ENCODE measurements at regions not wholly inside any gene's neighbourhood (a gene's known extent, or its start where the extent isn't known, plus 50 kb on each side); places are given as distances from the start of the nearest gene placed in this dataset.
A peak's percentile ranks its signal among the peaks of the same experiment; 100 is the strongest.

GRCh38 chr6:42512579-42512978, 51.2 kb upstream of the UBR2 start:
- Mint-ChIP-seq H3K27me3 (no peaks in the 10 kb centered on the region), H3K27ac (no peak overlapping the region), H3K36me3 (ENCODE audit: low read depth) (no peaks in the 10 kb centered on the region), H3K9me3 (ENCODE audit: low read depth) (no peaks in the 10 kb centered on the region), H3K4me3 (no peak overlapping the region), H3K4me1 (peaks cover 17% of the 10 kb centered on the region)
- intact Hi-C loops (cut with DNase I, micrococcal nuclease): no loop called here
- ChIA-PET CTCF (interaction anchor here (0.6 to 4.4 kb wide), 5 partner anchors 8 to 402 kb away, joined by 3 to 15 read pairs (median 4); no protein-coding TSS in a partner anchor), POLR2A (no interaction called here)
- ATAC-seq (no peak), DNase-seq (no peak)

GRCh38 chr6:42511803-42512422, 51.9 kb upstream of the UBR2 start:
- Mint-ChIP-seq H3K27me3 (no peaks in the 10 kb centered on the region), H3K9me3 (ENCODE audit: low read depth) (no peaks in the 10 kb centered on the region), H3K36me3 (ENCODE audit: low read depth) (no peaks in the 10 kb centered on the region), H3K4me1 (peaks cover 17% of the 10 kb centered on the region), H3K27ac (no peak overlapping the region), H3K4me3 (no peak overlapping the region)
- ChIA-PET POLR2A (no interaction called here), CTCF (interaction anchor here (0.6 to 4.4 kb wide), 4 partner anchors 9 to 69 kb away, joined by 3 to 15 read pairs (median 4); no protein-coding TSS in a partner anchor)
- ATAC-seq (no peak), DNase-seq (no peak)
- intact Hi-C loops (cut with DNase I, micrococcal nuclease): no loop called here

- no peak for ATAC-seq
- H3K27ac Mint-ChIP-seq: no peak overlapping the region
- H3K36me3 Mint-ChIP-seq (ENCODE audit: low read depth): no peaks in the 10 kb centered on the region
- no peaks in the 10 kb centered on the region for H3K9me3 Mint-ChIP-seq (ENCODE audit: low read depth)
- H3K27me3 Mint-ChIP-seq: no peaks in the 10 kb centered on the region
- ChIA-PET CTCF (interaction anchor here (0.7 to 4.4 kb wide), 3 partner anchors 21 to 151 kb away, joined by 3 to 15 read pairs (median 5); no protein-coding TSS in a partner anchor), POLR2A (no interaction called here)
- no peak overlapping the region for H3K4me3 Mint-ChIP-seq
- H3K4me1 Mint-ChIP-seq: peaks cover 17% of the 10 kb centered on the region
- intact Hi-C loops (cut with DNase I, micrococcal nuclease): no loop called here
- DNase-seq: no peak
These were observed 53.0 kb upstream of the UBR2 start for GRCh38 chr6:42510795-42511194.

GRCh38 chr6:42509765-42510164, 54.1 kb upstream of the UBR2 start:
- DNase-seq (peak; percentile 27), ATAC-seq (peak; percentile 92)
- H3K4me1 Mint-ChIP-seq: peaks cover 19% of the 10 kb centered on the region
- no peaks in the 10 kb centered on the region for H3K36me3 Mint-ChIP-seq (ENCODE audit: low read depth)
- no peak overlapping the region for H3K4me3 Mint-ChIP-seq
- no peaks in the 10 kb centered on the region for H3K27me3 Mint-ChIP-seq
- ChIA-PET CTCF (interaction anchor here (0.6 to 4.4 kb wide), 6 partner anchors 8 to 285 kb away, joined by 3 to 15 read pairs (median 3); no protein-coding TSS in a partner anchor), POLR2A (no interaction called here)
- intact Hi-C loops (cut with DNase I, micrococcal nuclease): no loop called here
- no peaks in the 10 kb centered on the region for H3K9me3 Mint-ChIP-seq (ENCODE audit: low read depth)
- no peak overlapping the region for H3K27ac Mint-ChIP-seq

- H3K27ac Mint-ChIP-seq: no peak overlapping the region
- intact Hi-C loops (cut with DNase I, micrococcal nuclease): no loop called here
- CTCF ChIA-PET: interaction anchor here (0.6 to 4.4 kb wide), 6 partner anchors 8 to 285 kb away, joined by 3 to 15 read pairs (median 3); no protein-coding TSS in a partner anchor
- POLR2A ChIA-PET: no interaction called here
- ATAC-seq (no peak), DNase-seq (no peak)
- H3K36me3 Mint-ChIP-seq (ENCODE audit: low read depth): no peaks in the 10 kb centered on the region
- no peaks in the 10 kb centered on the region for H3K9me3 Mint-ChIP-seq (ENCODE audit: low read depth)
- H3K27me3 Mint-ChIP-seq: no peaks in the 10 kb centered on the region
- H3K4me1 Mint-ChIP-seq: peaks cover 19% of the 10 kb centered on the region
- H3K4me3 Mint-ChIP-seq: no peak overlapping the region
These were observed 54.6 kb upstream of the UBR2 start for GRCh38 chr6:42509256-42509655.

GRCh38 chr6:42507901-42508300, 55.9 kb upstream of the UBR2 start:
- POLR2A ChIA-PET: no interaction called here
- CTCF ChIA-PET: interaction anchor here (0.6 kb wide), 1 partner anchor 419 kb away, joined by 3 read pairs; no protein-coding TSS in a partner anchor

GRCh38 chr6:42507195-42507594, 55.5 kb upstream of the TRERF1 start:
- no peaks in the 10 kb centered on the region for H3K9me3 Mint-ChIP-seq (ENCODE audit: low read depth)
- no peak for ATAC-seq
- intact Hi-C loops (cut with DNase I, micrococcal nuclease): no loop called here
- no peak for DNase-seq
- no peak overlapping the region for H3K4me3 Mint-ChIP-seq
- POLR2A ChIA-PET: no interaction called here
- CTCF ChIA-PET: interaction anchor here (0.6 to 2.4 kb wide), 6 partner anchors 12 to 311 kb away, joined by 3 to 9 read pairs (median 3); no protein-coding TSS in a partner anchor
- H3K4me1 Mint-ChIP-seq: peaks cover 30% of the 10 kb centered on the region
- H3K27me3 Mint-ChIP-seq: no peaks in the 10 kb centered on the region
- no peaks in the 10 kb centered on the region for H3K36me3 Mint-ChIP-seq (ENCODE audit: low read depth)
- no peak overlapping the region for H3K27ac Mint-ChIP-seq

More at GRCh38 chr6:42507901-42508300, 55.9 kb upstream of the UBR2 start:
- ATAC-seq (no peak), DNase-seq (no peak)
- Mint-ChIP-seq H3K36me3 (ENCODE audit: low read depth) (no peaks in the 10 kb centered on the region), H3K9me3 (ENCODE audit: low read depth) (no peaks in the 10 kb centered on the region), H3K4me3 (no peak overlapping the region), H3K27me3 (no peaks in the 10 kb centered on the region), H3K27ac (no peak overlapping the region), H3K4me1 (peaks cover 23% of the 10 kb centered on the region)
- intact Hi-C loops (cut with DNase I, micrococcal nuclease): no loop called here

- peaks cover 35% of the 10 kb centered on the region for H3K4me1 Mint-ChIP-seq
- ATAC-seq (no peak), DNase-seq (no peak)
- H3K27me3 Mint-ChIP-seq: no peaks in the 10 kb centered on the region
- no peaks in the 10 kb centered on the region for H3K9me3 Mint-ChIP-seq (ENCODE audit: low read depth)
- ChIA-PET CTCF (interaction anchor here (0.5 to 2.4 kb wide), 6 partner anchors 13 to 585 kb away, joined by 3 to 9 read pairs (median 4); partner anchors contain the start of genes BYSL and MED20), POLR2A (interaction anchor here (0.6 kb wide), 1 partner anchor 15 kb away, joined by 3 read pairs; no protein-coding TSS in a partner anchor)
- no peak overlapping the region for H3K4me3 Mint-ChIP-seq
- H3K27ac Mint-ChIP-seq: no peak overlapping the region
- no peaks in the 10 kb centered on the region for H3K36me3 Mint-ChIP-seq (ENCODE audit: low read depth)
- intact Hi-C loops (cut with DNase I, micrococcal nuclease): no loop called here
These were observed 54.3 kb upstream of the TRERF1 start for GRCh38 chr6:42506070-42506469.

GRCh38 chr6:42505385-42505718, 53.6 kb upstream of the TRERF1 start:
- no peaks in the 10 kb centered on the region for H3K9me3 Mint-ChIP-seq (ENCODE audit: low read depth)
- no peak overlapping the region for H3K27ac Mint-ChIP-seq

GRCh38 chr6:42503894-42504293, 52.2 kb upstream of the TRERF1 start:
- no peaks in the 10 kb centered on the region for H3K9me3 Mint-ChIP-seq (ENCODE audit: low read depth)
- H3K4me3 Mint-ChIP-seq: no peak overlapping the region
- DNase-seq (no peak), ATAC-seq (no peak)
- no peaks in the 10 kb centered on the region for H3K27me3 Mint-ChIP-seq
- ChIA-PET POLR2A (no interaction called here), CTCF (interaction anchor here (0.9 to 1.2 kb wide), 2 partner anchors 13 to 43 kb away, joined by 3 read pairs; no protein-coding TSS in a partner anchor)
- H3K27ac Mint-ChIP-seq: no peak overlapping the region
- H3K36me3 Mint-ChIP-seq (ENCODE audit: low read depth): no peaks in the 10 kb centered on the region
- intact Hi-C loops (cut with DNase I, micrococcal nuclease): no loop called here
- peaks cover 20% of the 10 kb centered on the region for H3K4me1 Mint-ChIP-seq

More at GRCh38 chr6:42505385-42505718, 53.6 kb upstream of the TRERF1 start:
- ATAC-seq (peak; percentile 63), DNase-seq (no peak)
- Mint-ChIP-seq H3K4me1 (peaks cover 33% of the 10 kb centered on the region), H3K27me3 (no peaks in the 10 kb centered on the region), H3K4me3 (no peak overlapping the region), H3K36me3 (ENCODE audit: low read depth) (no peaks in the 10 kb centered on the region)
- CTCF ChIA-PET: interaction anchor here (0.6 to 2.4 kb wide), 8 partner anchors 26 to 463 kb away, joined by 3 to 9 read pairs (median 3); no protein-coding TSS in a partner anchor
- POLR2A ChIA-PET: interaction anchor here (0.6 kb wide), 1 partner anchor 47 kb away, joined by 4 read pairs; no protein-coding TSS in a partner anchor
- intact Hi-C loops (cut with DNase I, micrococcal nuclease): loop anchor here in 1 of 2 experiments (1.0 kb wide), 1 partner anchor 16 kb away; no protein-coding TSS in a partner anchor

GRCh38 chr6:42502990-42503389, 51.3 kb upstream of the TRERF1 start:
- ATAC-seq (peak; percentile 22), DNase-seq (no peak)
- no peaks in the 10 kb centered on the region for H3K9me3 Mint-ChIP-seq (ENCODE audit: low read depth)
- no peaks in the 10 kb centered on the region for H3K27me3 Mint-ChIP-seq
- ChIA-PET POLR2A (no interaction called here), CTCF (interaction anchor here (1.2 kb wide), 1 partner anchor 14 kb away, joined by 3 read pairs; no protein-coding TSS in a partner anchor)
- H3K4me1 Mint-ChIP-seq: peaks cover 19% of the 10 kb centered on the region
- H3K27ac Mint-ChIP-seq: no peak overlapping the region
- no peaks in the 10 kb centered on the region for H3K36me3 Mint-ChIP-seq (ENCODE audit: low read depth)
- H3K4me3 Mint-ChIP-seq: no peak overlapping the region
- intact Hi-C loops (cut with DNase I, micrococcal nuclease): no loop called here

GRCh38 chr6:42502127-42502526, 50.4 kb upstream of the TRERF1 start:
- no peaks in the 10 kb centered on the region for H3K9me3 Mint-ChIP-seq (ENCODE audit: low read depth)
- H3K4me1 Mint-ChIP-seq: peaks cover 19% of the 10 kb centered on the region
- H3K36me3 Mint-ChIP-seq (ENCODE audit: low read depth): no peaks in the 10 kb centered on the region
- ATAC-seq (peak; percentile 67), DNase-seq (no peak)
- no peak overlapping the region for H3K4me3 Mint-ChIP-seq
- ChIA-PET POLR2A (no interaction called here), CTCF (interaction anchor here (0.7 kb wide), 1 partner anchor 86 kb away, joined by 3 read pairs; no protein-coding TSS in a partner anchor)
- H3K27me3 Mint-ChIP-seq: no peaks in the 10 kb centered on the region
- intact Hi-C loops (cut with DNase I, micrococcal nuclease): no loop called here
- H3K27ac Mint-ChIP-seq: no peak overlapping the region

All from activated CD4-positive, alpha-beta T cell treated with anti-CD3 and anti-CD28 coated beads for 36 hours (primary cell).